Fibroblast of lung (primary cell): ENCODE measurements at regions not wholly inside any gene's neighbourhood (a gene's known extent, or its start where the extent isn't known, plus 50 kb on each side); places are given as distances from the start of the nearest gene placed in this dataset.
"Not testable (repeated sequence)": the region's sequence is repeated elsewhere in the genome, so short reads cannot be mapped to it uniquely, and the experiment has no call there.

ENCODE experiments used
- EZH2 ChIP-seq: IDR thresholded peaks from 2 replicates; pipeline ENCODE4 v1.5.1; 2012; ENCODE audit warnings: low read length, control low read depth, mild to moderate bottlenecking; ENCODE audit errors: missing control alignments
- TF ChIP-seq, protein P1 (sequence below), 2 donors: IDR thresholded peaks in 1 of 2; conservative IDR thresholded peaks in 1 of 2; 1 replicate in 1 of 2; 2 replicates in 1 of 2; pipeline ENCODE4 v1.5.1; 2011 to 2012; ENCODE audit warnings: low read length in 2 of 2, control low read depth in 1 of 2, inconsistent platforms in 1 of 2, low read depth in 1 of 2, mild to moderate bottlenecking in 1 of 2

GRCh38 chr12:83233987-83234386, 547.3 kb downstream of the TMTC2 start:
- TF ChIP-seq, protein P1, sequence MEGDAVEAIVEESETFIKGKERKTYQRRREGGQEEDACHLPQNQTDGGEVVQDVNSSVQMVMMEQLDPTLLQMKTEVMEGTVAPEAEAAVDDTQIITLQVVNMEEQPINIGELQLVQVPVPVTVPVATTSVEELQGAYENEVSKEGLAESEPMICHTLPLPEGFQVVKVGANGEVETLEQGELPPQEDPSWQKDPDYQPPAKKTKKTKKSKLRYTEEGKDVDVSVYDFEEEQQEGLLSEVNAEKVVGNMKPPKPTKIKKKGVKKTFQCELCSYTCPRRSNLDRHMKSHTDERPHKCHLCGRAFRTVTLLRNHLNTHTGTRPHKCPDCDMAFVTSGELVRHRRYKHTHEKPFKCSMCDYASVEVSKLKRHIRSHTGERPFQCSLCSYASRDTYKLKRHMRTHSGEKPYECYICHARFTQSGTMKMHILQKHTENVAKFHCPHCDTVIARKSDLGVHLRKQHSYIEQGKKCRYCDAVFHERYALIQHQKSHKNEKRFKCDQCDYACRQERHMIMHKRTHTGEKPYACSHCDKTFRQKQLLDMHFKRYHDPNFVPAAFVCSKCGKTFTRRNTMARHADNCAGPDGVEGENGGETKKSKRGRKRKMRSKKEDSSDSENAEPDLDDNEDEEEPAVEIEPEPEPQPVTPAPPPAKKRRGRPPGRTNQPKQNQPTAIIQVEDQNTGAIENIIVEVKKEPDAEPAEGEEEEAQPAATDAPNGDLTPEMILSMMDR (conservative IDR thresholded peaks at IDR 0.05 in 1 of 2, IDR thresholded peaks at IDR 0.05 in 1 of 2; ENCODE audit: low read depth in 1 of 2, low read length in 2 of 2): not testable (repeated sequence)
- not testable (repeated sequence) for TF ChIP-seq EZH2
